H1 (cell line): ENCODE measurements at regions not wholly inside any gene's neighbourhood (a gene's known extent, or its start where the extent isn't known, plus 50 kb on each side); places are given as distances from the start of the nearest gene placed in this dataset.

Experiments used
- CTCF ChIA-PET: fragments of 300-600 bp; sonication (Branson Sonifier 250); formaldehyde crosslinking; loops from one replicate; lab custom pipeline; 2021; ENCODE audit not compliant: partially characterized antibody; lab: Charles Lee
- POLR2A ChIA-PET: fragments of 300-600 bp; sonication (Branson Sonifier 250); formaldehyde crosslinking; loops from one replicate; lab custom pipeline; 2021; ENCODE audit warnings: inconsistent platforms; ENCODE audit not compliant: partially characterized antibody; lab: Charles Lee
- DNase-seq, 2 experiments: peaks; one replicate each; pipeline versions ENCODE4 v3.0.0 to v3.0.0-alpha.2; 2010 to 2022; ENCODE audit warnings: low spot score in 2 of 2, low read depth in 1 of 2, mixed read lengths in 1 of 2
- FAIRE-seq: peaks from 2 replicates; lab custom pipeline; 2011; peaks lifted over from hg19 to GRCh38; lab: Jason Lieb, UNC
- H2AFZ ChIP-seq: 2 replicates; pipeline ENCODE4 v1.8.1; 2012; ENCODE audit warnings: low read length, inconsistent platforms
- H2AK5ac ChIP-seq: 2 replicates; pipeline ENCODE4 v1.6.1; 2013; ENCODE audit warnings: low read depth, low read length
- H2BK120ac ChIP-seq: replicated peaks from 2 replicates; pipeline ENCODE3; 2013; ENCODE audit warnings: low read depth, low read length, inconsistent platforms
- H2BK12ac ChIP-seq: 2 replicates; pipeline ENCODE4 v1.6.1; 2013; ENCODE audit warnings: low read depth, low read length
- H2BK15ac ChIP-seq: 2 replicates; pipeline ENCODE4 v1.6.1; 2013; ENCODE audit warnings: low read length
- H2BK20ac ChIP-seq: 2 replicates; pipeline ENCODE4 v1.6.1; 2013; ENCODE audit warnings: low read length
- H2BK5ac ChIP-seq: 2 replicates; pipeline ENCODE4 v1.6.1; 2013; ENCODE audit warnings: low read depth, low read length
- H3K14ac ChIP-seq: 2 replicates; pipeline ENCODE4 v1.6.1; 2013; ENCODE audit warnings: inconsistent platforms; ENCODE audit not compliant: insufficient read length
- H3K18ac ChIP-seq: 2 replicates; pipeline ENCODE4 v1.6.1; 2013; ENCODE audit warnings: low read length; ENCODE audit errors: extremely low read depth
- H3K23ac ChIP-seq: 2 replicates; pipeline ENCODE4 v1.6.1; 2013; ENCODE audit warnings: inconsistent platforms; ENCODE audit not compliant: insufficient read length
- H3K23me2 ChIP-seq: 2 replicates; pipeline ENCODE4 v1.6.1; 2013; ENCODE audit warnings: low read depth, low read length
- H3K27ac ChIP-seq: 2 replicates; pipeline ENCODE4 v1.6.1; 2011; ENCODE audit warnings: low read depth, low read length, inconsistent platforms
- H3K27me3 ChIP-seq, 4 experiments: replicated peaks in 1 of 4; 1 replicate in 1 of 4; 2 replicates in 3 of 4; pipeline versions ENCODE4 v1.6.1 to v1.8.1; 2011 to 2013; ENCODE audit warnings: low read length in 3 of 4, mild to moderate bottlenecking in 3 of 4, inconsistent platforms in 2 of 4, mixed read lengths in 2 of 4, moderate library complexity in 1 of 4; ENCODE audit not compliant: control insufficient read depth in 3 of 4, insufficient read depth in 3 of 4; ENCODE audit errors: extremely low read depth in 1 of 4
- H3K36me3 ChIP-seq, 4 experiments: 2 replicates each; pipeline versions ENCODE4 v1.6.1 to v1.8.1; 2011 to 2013; ENCODE audit warnings: mild to moderate bottlenecking in 4 of 4, low read length in 3 of 4, moderate library complexity in 2 of 4, control low read depth in 1 of 4, inconsistent platforms in 1 of 4; ENCODE audit not compliant: insufficient read depth in 4 of 4, control insufficient read depth in 2 of 4
- H3K4ac ChIP-seq: replicated peaks from 2 replicates; pipeline ENCODE3; 2013; ENCODE audit warnings: low read length, low read depth, mixed read lengths, inconsistent platforms; ENCODE audit not compliant: insufficient read length
- H3K4me1 ChIP-seq, 4 experiments: replicated peaks in 1 of 4; 1 replicate in 1 of 4; 2 replicates in 3 of 4; pipeline versions ENCODE4 v1.6.1 to v1.8.1; 2011 to 2013; ENCODE audit warnings: low read length in 3 of 4, inconsistent platforms in 2 of 4, mixed read lengths in 1 of 4; ENCODE audit not compliant: insufficient read depth in 4 of 4, control insufficient read depth in 3 of 4
- H3K4me2 ChIP-seq, 2 experiments: 2 replicates each; pipeline versions ENCODE4 v1.6.1 to v1.8.1; 2011 to 2013; ENCODE audit warnings: low read depth in 2 of 2, low read length in 2 of 2, control low read depth in 1 of 2, inconsistent platforms in 1 of 2, mild to moderate bottlenecking in 1 of 2; ENCODE audit not compliant: insufficient read depth in 1 of 2
- H3K4me3 ChIP-seq, 4 experiments: fragments of 200-600, 300-600 bp in 1 of 4; sonication (generic), shearing (Covaris generic), sonication (Bioruptor Twin) in 1 of 4; 2 replicates each; pipeline versions ENCODE4 v1.5.1 to v1.8.1; 2011 to 2016; ENCODE audit warnings: low read length in 4 of 4, low read depth in 3 of 4, control low read depth in 2 of 4, inconsistent platforms in 2 of 4, mild to moderate bottlenecking in 2 of 4, mixed read lengths in 1 of 4, moderate library complexity in 1 of 4; ENCODE audit not compliant: insufficient read depth in 2 of 4; ENCODE audit errors: extremely low read depth in 1 of 4
- H3K56ac ChIP-seq: replicated peaks from 2 replicates; pipeline ENCODE3; 2013; ENCODE audit warnings: low read depth, mild to moderate bottlenecking, mixed read lengths, low read length, inconsistent platforms; ENCODE audit not compliant: insufficient read length
- H3K79me1 ChIP-seq: 2 replicates; pipeline ENCODE4 v1.6.1; 2013; ENCODE audit warnings: low read depth, low read length, control low read depth
- H3K79me2 ChIP-seq, 2 experiments: 2 replicates each; pipeline versions ENCODE4 v1.6.1 to v1.8.1; 2012 to 2013; ENCODE audit warnings: low read length in 2 of 2, mild to moderate bottlenecking in 2 of 2, inconsistent platforms in 1 of 2; ENCODE audit not compliant: insufficient read depth in 2 of 2, control insufficient read depth in 1 of 2
- H3K9ac ChIP-seq, 4 experiments: replicated peaks in 1 of 4; 1 replicate in 1 of 4; 2 replicates in 3 of 4; pipeline versions ENCODE4 v1.6.1 to v1.8.1; 2011 to 2013; ENCODE audit warnings: low read depth in 3 of 4, low read length in 3 of 4, control low read depth in 2 of 4, mild to moderate bottlenecking in 2 of 4, moderate library complexity in 2 of 4, inconsistent platforms in 1 of 4; ENCODE audit errors: extremely low read depth in 1 of 4
- H3K9me3 ChIP-seq, 2 experiments: 2 replicates each; pipeline versions ENCODE4 v1.6.1 to v1.8.1; 2012 to 2013; ENCODE audit warnings: mild to moderate bottlenecking in 2 of 2, moderate library complexity in 2 of 2, control low read depth in 1 of 2, inconsistent platforms in 1 of 2, low read depth in 1 of 2, low read length in 1 of 2, mixed read lengths in 1 of 2; ENCODE audit not compliant: insufficient read depth in 2 of 2
- H4K20me1 ChIP-seq, 2 experiments: replicated peaks in 1 of 2; 2 replicates each; pipeline versions ENCODE3 to v1.8.1; 2011 to 2013; ENCODE audit warnings: inconsistent platforms in 2 of 2, low read length in 2 of 2, mild to moderate bottlenecking in 1 of 2; ENCODE audit not compliant: insufficient read depth in 2 of 2, control insufficient read depth in 1 of 2
- H4K5ac ChIP-seq: 2 replicates; pipeline ENCODE4 v1.6.1; 2013; ENCODE audit warnings: low read length, low read depth, mixed read lengths, inconsistent platforms; ENCODE audit not compliant: insufficient read length
- H4K8ac ChIP-seq: 2 replicates; pipeline ENCODE4 v1.8.0; 2013; ENCODE audit warnings: mild to moderate bottlenecking, moderate library complexity, low read length, inconsistent platforms; ENCODE audit not compliant: insufficient read depth; ENCODE audit errors: extremely low read depth
- H4K91ac ChIP-seq: replicated peaks from 2 replicates; pipeline ENCODE3; 2013; ENCODE audit warnings: low read length, mixed read lengths, inconsistent platforms; ENCODE audit not compliant: insufficient read length
- CTBP2 ChIP-seq: IDR thresholded peaks from 2 replicates; pipeline ENCODE4 v1.7.0; 2011; ENCODE audit warnings: borderline replicate concordance, mild to moderate bottlenecking, moderate library complexity, mixed read lengths, low read length; ENCODE audit not compliant: insufficient read depth, insufficient read length
- JUND ChIP-seq: IDR thresholded peaks from 2 replicates; pipeline ENCODE4 v1.6.1; 2011; ENCODE audit warnings: mild to moderate bottlenecking, improper control_type of control experiment, low read length
- KDM4A ChIP-seq: IDR thresholded peaks from one replicate; pipeline ENCODE4 v1.7.1; 2012; ENCODE audit warnings: low read depth, mild to moderate bottlenecking, moderate library complexity, low read length, inconsistent platforms; ENCODE audit not compliant: severe bottlenecking
- NRF1 ChIP-seq: IDR thresholded peaks from 2 replicates; pipeline ENCODE4 v1.6.1; 2011; ENCODE audit warnings: mild to moderate bottlenecking, low read depth, low read length, improper control_type of control experiment
- WGBS, 2 experiments: shearing (Covaris generic) in 1 of 2; methylation state at CpG; one replicate each; pipeline versions ENCODE4 v1.1.6 to v1.1.7; 2013 to 2015; ENCODE audit warnings: low lambda C conversion rate in 2 of 2, mixed read lengths in 2 of 2, inconsistent platforms in 1 of 2, low coverage in 1 of 2, missing lambda C conversion rate in 1 of 2; ENCODE audit not compliant: insufficient replicate concordance in 2 of 2, insufficient coverage in 1 of 2, insufficient read length in 1 of 2; ENCODE audit errors: extremely low coverage in 1 of 2, missing lambda C conversion rate in 1 of 2; 5-methylcytosine and 5-hydroxymethylcytosine counted together

DNA sequence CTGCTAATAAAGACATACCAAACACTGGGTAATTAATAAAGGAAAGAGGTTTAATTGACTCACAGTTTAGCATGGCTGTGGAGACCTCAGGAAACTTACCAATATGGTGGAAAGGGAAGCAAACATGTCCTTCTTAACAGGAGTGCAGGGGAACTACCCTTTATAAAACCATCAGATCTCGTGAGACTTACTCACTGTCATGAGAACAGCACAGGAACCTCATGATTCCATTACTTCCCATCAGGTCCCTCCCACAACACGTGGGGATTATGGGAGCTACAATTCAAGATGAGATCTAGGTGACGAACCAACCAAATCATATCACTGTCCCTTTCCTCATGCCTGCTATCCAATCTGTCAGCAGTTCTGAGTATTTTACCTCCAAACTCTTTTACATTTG, 586.7 kb downstream of the TDRD15 start:
- no peak overlapping the region for H3K14ac ChIP-seq
- H3K79me1 ChIP-seq = no peaks in the 10 kb centered on the region
- CTCF ChIA-PET = no interaction called here
- H2BK12ac ChIP-seq = no peak overlapping the region
- H3K9ac ChIP-seq = no peak overlapping the region
- H3K23ac ChIP-seq = no peak overlapping the region
- no peaks in the 10 kb centered on the region; a peak in 1 of 7 replicates for H3K27me3 ChIP-seq
- H3K23me2 ChIP-seq = no peaks in the 10 kb centered on the region
- no peak overlapping the region for H3K4me2 ChIP-seq
- H3K18ac ChIP-seq = no peak overlapping the region
- no peak overlapping the region for H2BK5ac ChIP-seq
- no peak overlapping the region for H4K8ac ChIP-seq
- H4K20me1 ChIP-seq = no peaks in the 10 kb centered on the region
- no peaks in the 10 kb centered on the region for H3K4me1 ChIP-seq
- H3K56ac ChIP-seq = no peak overlapping the region
- H3K4ac ChIP-seq = no peak overlapping the region
- no peak overlapping the region for H2BK20ac ChIP-seq
- TF ChIP-seq CTBP2 (no peak), JUND (no peak), NRF1 (no peak), KDM4A (no peak)
- no peak overlapping the region for H4K5ac ChIP-seq
- H2BK120ac ChIP-seq = no peak overlapping the region
- H3K36me3 ChIP-seq = no peaks in the 10 kb centered on the region
- WGBS, 2 experiments = 97% methylated on average over 3 of the region's 3 CpGs; no CpG with 5 or more reads in 1 of the 2 experiments
- no peaks in the 10 kb centered on the region for H3K79me2 ChIP-seq
- H3K9me3 ChIP-seq = no peaks in the 10 kb centered on the region
- H3K27ac ChIP-seq = no peak overlapping the region
- no peak overlapping the region for H2AFZ ChIP-seq
- no peak overlapping the region for H3K4me3 ChIP-seq
- no peak overlapping the region for H2BK15ac ChIP-seq
- H4K91ac ChIP-seq = no peak overlapping the region
- FAIRE-seq = no peak
- DNase-seq = no peak
- H2AK5ac ChIP-seq = no peak overlapping the region
- POLR2A ChIA-PET = no interaction called here
